ENCODE measurements at regions not wholly inside any gene's neighbourhood (a gene's known extent, or its start where the extent isn't known, plus 50 kb on each side); places are given as distances from the start of the nearest gene placed in this dataset.
"Not testable (repeated sequence)": the region's sequence is repeated elsewhere in the genome, so short reads cannot be mapped to it uniquely, and the experiment has no call there.

GRCh38 chr4:107436471-107436870, 283.6 kb downstream of the PAPSS1 start:
- TF ChIP-seq, protein P1, sequence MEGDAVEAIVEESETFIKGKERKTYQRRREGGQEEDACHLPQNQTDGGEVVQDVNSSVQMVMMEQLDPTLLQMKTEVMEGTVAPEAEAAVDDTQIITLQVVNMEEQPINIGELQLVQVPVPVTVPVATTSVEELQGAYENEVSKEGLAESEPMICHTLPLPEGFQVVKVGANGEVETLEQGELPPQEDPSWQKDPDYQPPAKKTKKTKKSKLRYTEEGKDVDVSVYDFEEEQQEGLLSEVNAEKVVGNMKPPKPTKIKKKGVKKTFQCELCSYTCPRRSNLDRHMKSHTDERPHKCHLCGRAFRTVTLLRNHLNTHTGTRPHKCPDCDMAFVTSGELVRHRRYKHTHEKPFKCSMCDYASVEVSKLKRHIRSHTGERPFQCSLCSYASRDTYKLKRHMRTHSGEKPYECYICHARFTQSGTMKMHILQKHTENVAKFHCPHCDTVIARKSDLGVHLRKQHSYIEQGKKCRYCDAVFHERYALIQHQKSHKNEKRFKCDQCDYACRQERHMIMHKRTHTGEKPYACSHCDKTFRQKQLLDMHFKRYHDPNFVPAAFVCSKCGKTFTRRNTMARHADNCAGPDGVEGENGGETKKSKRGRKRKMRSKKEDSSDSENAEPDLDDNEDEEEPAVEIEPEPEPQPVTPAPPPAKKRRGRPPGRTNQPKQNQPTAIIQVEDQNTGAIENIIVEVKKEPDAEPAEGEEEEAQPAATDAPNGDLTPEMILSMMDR (IDR thresholded peaks at IDR 0.05; ENCODE audit: borderline replicate concordance, extremely low read depth, low read length, poor library complexity, severe bottlenecking) = not testable (repeated sequence)
- TF ChIP-seq EZH2 (IDR thresholded peaks at IDR 0.05; ENCODE audit: borderline replicate concordance, low read depth, low read length, severe bottlenecking) = not testable (repeated sequence)
